GM18870 (cell line): ENCODE measurements at regions not wholly inside any gene's neighbourhood (a gene's known extent, or its start where the extent isn't known, plus 50 kb on each side); places are given as distances from the start of the nearest gene placed in this dataset.

Source experiments
- ATAC-seq: cut with Tn5 transposase; IDR thresholded peaks from one replicate; pipeline ENCODE4 v1.9.1; 2021; ENCODE audit warnings: moderate library complexity; ENCODE audit not compliant: unreplicated experiment

GRCh38 chr12:30440826-30441602 is 254.7 kb downstream of the IPO8 start:
- ATAC-seq: no peak

DNA sequence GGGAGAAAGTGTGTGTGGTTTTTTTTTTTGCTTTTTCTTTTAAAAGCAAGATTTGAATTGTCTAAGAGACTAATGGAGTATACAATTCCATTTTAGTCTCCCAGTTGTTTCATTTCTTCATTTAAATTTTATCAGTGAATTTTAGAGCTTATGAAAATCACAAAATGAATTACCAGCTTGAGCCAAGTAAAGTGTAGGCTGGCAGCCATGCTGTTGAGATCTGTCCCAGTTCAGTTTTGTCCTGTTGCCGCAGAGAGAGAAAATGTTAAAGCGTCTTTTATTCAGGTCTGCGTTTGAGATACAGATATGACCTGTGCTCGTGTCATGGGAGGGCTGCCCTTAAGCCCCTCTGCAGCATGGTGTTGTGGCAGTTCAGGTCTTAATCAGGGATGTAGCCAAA is 256.5 kb downstream of the IPO8 start:
- no peak for ATAC-seq

- no peak for ATAC-seq
These were observed 257.0 kb downstream of the IPO8 start for GRCh38 chr12:30438601-30439041.

DNA sequence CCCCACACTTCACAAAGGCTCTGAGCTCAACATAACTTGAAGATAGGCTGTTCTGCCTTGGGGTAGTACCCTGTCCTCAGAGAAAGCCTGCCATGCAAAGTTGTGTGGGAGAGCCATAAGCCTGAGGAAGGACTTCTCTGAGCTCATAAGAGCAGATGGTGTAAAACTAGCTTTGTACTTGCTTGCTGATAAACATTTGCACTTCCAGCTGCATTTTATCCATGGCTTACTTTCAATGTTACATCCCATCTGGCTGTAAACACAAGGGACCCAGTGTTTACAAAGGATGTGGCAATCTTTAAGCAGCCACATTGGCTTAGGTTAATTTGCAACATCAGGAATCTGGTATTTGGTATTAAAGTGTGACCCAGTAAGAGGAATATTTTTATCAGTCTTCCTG is 258.1 kb downstream of the IPO8 start:
- ATAC-seq: no peak

DNA sequence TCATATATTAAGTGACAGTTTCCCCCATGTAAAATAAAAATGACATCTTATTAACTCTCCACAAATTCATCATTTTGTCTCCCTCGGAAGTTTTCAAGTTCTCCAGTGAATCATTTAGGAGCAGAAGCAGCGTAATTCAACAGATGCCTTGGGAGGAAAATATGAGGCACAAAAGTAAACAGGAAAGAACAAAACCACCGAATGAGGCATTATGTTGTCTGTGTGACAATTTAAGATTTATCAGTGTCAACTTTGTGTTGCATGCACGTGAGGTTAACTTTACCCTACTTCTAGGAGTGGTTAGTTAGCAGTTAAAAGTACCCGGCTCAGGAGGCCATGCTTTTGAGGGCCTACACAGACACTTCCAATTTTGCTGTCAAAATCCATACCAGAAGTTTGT is 258.6 kb downstream of the IPO8 start:
- ATAC-seq: no peak

DNA sequence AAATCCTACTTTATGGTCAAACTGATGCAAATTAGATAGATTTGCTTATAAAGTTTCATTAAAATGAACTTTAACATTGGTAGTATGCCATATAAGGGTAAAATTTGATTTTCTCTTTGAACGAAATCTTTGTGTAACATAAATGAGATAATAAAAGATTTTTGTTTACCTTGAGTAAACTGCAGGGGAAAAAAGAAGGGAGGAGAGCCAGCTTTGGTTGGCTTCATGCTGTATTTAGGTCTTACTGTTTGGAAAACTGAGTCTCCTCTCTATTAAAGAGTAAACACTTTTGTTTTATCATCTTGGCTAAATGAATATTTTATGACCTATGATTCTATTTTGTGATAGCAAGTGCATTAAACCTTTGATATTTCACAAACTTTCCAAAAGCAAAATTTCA is 267.6 kb downstream of the IPO8 start:
- no peak for ATAC-seq

DNA sequence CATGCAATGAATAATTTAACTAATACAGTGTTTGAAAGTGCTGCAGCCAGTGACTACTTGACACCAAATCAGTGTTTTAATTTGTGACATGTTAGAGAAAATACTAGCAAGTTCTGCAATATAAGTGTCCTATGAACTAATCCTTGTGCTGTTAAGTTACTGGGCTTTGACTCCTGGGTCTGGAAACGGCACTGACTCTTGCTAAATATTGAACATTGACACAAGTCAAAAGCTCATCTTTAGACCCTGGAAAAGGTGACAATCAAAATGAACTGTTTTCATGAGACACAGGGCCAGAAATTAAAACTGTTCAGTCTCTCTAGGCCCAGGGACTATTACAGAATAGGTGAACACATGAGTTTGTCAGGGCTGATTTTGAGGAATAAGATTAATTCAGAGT is 268.1 kb downstream of the IPO8 start:
- no peak for ATAC-seq

- no peak for ATAC-seq
These were observed 270.2 kb downstream of the IPO8 start for GRCh38 chr12:30425445-30425844.

GRCh38 chr12:30423330-30423729 is 272.3 kb downstream of the IPO8 start:
- ATAC-seq: no peak

- ATAC-seq: no peak
These were observed 272.8 kb downstream of the IPO8 start for GRCh38 chr12:30422844-30423243.

- no peak for ATAC-seq
These were observed 275.1 kb downstream of the IPO8 start for GRCh38 chr12:30420561-30420960.

- ATAC-seq: no peak
These were observed 277.9 kb downstream of the IPO8 start for GRCh38 chr12:30417697-30418231.

GRCh38 chr12:30416631-30417030 is 279.0 kb downstream of the IPO8 start:
- ATAC-seq: no peak

GRCh38 chr12:30415777-30416176 is 279.9 kb downstream of the IPO8 start:
- no peak for ATAC-seq

DNA sequence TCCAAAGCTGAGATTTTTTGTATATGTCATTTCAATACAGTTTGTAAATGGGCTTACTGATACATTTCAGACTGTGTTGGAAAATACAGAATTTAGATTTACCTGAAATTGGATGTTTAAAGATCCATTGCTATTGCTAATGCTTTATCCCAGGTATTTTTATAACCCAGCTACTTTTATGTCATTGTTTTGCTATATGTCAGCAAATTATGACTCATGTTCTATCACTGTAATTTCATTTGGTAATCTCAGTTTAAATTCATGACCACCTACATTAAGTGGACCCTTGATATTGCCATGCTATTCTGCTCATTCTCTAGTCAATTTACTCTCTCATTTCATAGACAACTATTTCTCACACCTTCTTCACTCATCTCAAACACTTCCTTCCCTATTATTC is 281.2 kb downstream of the IPO8 start:
- no peak for ATAC-seq

DNA sequence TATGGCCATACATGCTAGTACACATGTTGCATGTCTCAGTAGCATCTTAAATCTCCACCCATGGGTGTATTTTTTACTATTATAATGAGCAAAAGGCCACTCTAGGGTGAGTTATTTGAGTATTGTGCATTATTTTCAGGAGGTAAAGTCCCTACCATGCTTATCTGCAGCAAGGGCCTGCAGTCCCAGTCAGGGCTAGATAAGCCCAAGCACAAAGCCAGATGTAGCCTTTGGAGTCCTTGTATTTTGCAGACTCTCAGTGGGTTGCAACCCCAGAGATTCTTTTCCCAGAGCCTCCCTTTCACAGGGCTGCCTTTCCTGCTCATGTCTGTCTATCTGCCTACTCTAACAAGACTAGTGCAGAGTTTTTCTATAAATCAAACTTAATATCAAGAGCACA is 295.3 kb downstream of the IPO8 start:
- ATAC-seq: no peak

DNA sequence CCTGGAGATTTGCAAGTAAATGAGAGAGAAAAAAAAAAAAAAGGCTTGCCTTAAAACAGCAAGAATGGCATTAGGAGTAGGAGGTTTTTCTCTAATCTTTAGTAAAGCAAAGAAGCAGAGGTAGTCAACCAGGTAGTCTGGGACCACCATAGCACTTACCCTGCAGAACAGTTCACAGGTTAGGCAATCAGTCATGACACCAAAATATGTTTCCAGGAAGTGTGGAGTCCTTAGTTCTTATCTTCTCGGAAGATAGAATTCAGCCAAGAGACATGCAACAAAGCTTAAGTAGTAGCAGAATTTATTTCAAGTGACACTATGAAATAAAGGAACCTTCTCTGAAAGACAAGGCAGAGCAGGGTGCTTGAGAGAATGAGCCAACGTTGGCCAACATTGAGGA is 295.8 kb downstream of the IPO8 start:
- ATAC-seq: no peak

GRCh38 chr12:30396576-30396975 is 299.1 kb downstream of the IPO8 start:
- no peak for ATAC-seq

DNA sequence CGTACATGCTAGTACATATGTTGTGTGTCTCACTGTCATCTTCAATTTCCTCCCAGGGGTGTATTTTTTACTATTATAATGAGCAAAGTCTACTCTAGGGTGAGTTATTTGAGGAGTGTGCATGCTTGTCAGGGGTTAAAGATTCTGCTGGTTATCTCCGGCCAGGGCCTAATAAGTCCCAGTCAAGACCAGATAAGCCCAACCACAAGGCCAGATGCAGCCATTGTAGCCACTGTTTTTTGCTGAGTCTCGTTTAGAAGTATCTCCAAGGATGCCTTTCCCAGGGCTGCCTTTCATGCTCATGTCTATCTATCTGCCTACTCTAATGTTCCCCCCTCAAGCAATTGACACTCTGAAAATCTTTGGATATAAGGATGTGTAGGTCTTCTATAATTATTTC is 300.5 kb downstream of the IPO8 start:
- no peak for ATAC-seq

GRCh38 chr12:30391766-30392366 is 303.8 kb downstream of the IPO8 start:
- ATAC-seq: no peak

DNA sequence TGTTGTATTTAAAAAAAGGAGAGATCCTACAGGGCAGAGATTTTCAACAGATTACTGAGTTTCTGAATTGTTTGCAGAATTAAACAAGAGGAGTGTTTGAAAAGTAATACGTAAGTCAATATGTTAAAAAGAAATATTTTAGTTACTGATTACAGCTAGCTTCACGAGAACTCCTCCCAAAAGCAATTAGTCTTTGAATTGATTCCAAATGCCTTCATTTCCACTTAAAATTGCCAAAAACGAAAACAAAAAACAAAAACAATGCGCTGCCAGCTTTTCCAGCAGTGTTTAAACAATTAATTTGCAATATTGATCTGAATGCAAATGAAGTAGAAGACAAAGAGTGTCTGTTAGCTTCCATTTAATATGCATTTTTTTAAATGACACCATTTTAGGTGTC is 310.0 kb downstream of the IPO8 start:
- no peak for ATAC-seq

DNA sequence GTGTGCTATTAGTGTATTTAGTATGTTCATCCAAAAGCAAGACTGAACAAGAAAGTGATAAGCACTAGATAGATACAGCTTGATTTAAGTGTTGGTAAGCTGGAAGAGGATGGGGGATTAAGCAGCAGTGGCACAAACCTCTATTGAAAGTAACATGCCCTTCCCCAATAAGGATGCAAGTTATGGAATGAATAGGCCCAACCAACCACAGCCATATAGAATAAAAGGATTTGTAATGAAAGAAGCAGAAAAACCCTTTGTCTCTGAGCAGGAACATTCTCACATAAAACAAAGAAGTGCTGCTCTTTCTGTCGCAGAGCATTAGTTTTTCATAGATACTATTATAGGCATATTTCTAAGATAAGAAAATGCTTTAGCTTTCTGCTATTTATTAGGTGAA is 310.7 kb downstream of the IPO8 start:
- ATAC-seq: no peak

DNA sequence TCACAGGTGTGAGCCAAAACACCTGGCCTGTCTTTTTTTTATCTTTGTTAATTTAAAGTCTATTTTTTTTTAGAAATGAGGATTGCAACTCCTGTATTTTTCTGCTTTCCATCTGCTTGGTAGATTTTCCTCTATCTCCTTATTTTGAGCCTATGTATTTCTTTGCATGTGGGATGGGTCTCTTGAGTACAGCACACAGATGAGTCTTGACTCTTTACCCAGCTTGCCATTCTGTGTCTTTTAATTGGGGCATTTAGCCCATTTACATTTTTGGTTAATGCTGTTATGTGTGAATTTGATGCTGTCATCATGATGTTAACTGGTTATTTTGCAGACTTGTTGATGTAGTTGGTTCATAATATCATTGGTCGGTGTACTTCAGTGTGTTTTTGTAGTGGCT is 317.4 kb downstream of the IPO8 start:
- ATAC-seq: no peak
